ENCODE measurements at regions not wholly inside any gene's neighbourhood (a gene's known extent, or its start where the extent isn't known, plus 50 kb on each side); places are given as distances from the start of the nearest gene placed in this dataset.

DNA sequence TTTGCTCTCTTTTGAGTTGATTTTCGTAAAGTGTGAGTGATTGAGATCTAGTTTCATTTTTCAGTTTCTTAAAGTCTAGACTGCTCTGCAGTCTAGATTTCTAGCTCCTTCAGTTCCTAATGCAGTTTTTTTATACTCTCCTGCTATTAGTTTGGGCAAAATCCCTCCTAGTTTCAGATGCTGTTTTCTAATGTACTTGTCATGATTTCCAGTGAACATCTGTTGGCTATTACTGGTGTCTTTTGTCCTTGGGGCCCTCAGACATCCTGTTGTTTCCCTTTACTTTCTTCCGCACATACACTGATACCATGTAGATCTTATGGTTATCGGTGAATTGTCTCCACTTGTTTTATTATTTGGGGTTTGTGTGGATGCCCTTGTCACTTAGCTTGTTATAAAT lies 292.1 kb downstream of the TDRD3 start:
- Histone ChIP-seq H3K4me1 (no peaks in the 10 kb centered on the region), H3K4me3 (no peak overlapping the region), H3K36me3 (no peaks in the 10 kb centered on the region), H3K27ac (no peak overlapping the region), H3K27me3 (no peaks in the 10 kb centered on the region), H3K9me3 (no peaks in the 10 kb centered on the region)
- DNase-seq: no peak
- 66 to 68% methylated on average over 3 of the region's 3 CpGs for WGBS, 2 donors
- intact Hi-C loops (cut with DNase I): no loop called here
- TF ChIP-seq, protein P1, sequence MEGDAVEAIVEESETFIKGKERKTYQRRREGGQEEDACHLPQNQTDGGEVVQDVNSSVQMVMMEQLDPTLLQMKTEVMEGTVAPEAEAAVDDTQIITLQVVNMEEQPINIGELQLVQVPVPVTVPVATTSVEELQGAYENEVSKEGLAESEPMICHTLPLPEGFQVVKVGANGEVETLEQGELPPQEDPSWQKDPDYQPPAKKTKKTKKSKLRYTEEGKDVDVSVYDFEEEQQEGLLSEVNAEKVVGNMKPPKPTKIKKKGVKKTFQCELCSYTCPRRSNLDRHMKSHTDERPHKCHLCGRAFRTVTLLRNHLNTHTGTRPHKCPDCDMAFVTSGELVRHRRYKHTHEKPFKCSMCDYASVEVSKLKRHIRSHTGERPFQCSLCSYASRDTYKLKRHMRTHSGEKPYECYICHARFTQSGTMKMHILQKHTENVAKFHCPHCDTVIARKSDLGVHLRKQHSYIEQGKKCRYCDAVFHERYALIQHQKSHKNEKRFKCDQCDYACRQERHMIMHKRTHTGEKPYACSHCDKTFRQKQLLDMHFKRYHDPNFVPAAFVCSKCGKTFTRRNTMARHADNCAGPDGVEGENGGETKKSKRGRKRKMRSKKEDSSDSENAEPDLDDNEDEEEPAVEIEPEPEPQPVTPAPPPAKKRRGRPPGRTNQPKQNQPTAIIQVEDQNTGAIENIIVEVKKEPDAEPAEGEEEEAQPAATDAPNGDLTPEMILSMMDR (IDR thresholded peaks at IDR 0.05): no peak

DNA sequence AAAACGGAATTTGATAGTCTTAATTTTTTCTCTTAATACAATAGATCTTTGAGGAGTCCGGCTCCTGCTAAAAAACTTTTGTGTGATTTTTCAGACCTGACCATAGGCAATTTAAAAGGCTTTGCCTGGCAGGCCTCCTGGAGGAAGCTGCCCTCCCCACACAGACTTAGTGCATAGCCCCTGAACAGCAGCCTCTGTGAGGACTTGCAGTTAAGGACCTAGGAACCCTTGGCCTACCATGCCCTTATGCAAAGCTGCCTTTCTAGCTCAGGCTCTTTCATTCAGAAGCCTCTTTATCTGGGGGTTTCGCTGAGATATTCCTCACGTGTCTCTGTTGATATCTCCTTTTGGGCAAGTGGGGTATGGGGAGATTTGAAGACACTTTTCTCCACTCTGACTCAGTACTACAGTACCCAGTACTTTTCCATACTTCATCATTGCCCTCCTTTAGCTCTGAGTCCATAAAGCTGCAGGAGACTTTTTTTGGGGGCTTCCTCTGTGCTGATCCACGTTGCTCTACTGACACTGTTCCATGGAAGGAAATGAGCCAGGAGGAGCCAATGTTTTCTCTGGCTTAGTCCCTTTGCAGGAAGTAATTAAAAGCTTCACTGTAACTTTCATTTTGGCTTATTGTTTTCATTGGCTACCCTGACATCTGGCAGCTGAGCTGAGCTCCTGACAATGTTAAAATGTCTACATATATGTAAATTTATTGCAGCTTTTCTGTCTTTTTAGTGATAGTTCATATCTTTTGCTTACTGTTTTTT lies 283.1 kb downstream of the TDRD3 start:
- no peak for TF ChIP-seq POLR2A (IDR thresholded peaks at IDR 0.05)
- TF ChIP-seq, protein P1 (IDR thresholded peaks at IDR 0.05): no peak
- no peaks in the 10 kb centered on the region for H3K9me3 ChIP-seq
- no peaks in the 10 kb centered on the region for H3K27me3 ChIP-seq
- no peaks in the 10 kb centered on the region for H3K36me3 ChIP-seq
- intact Hi-C loops (cut with DNase I): no loop called here
- DNase-seq: no peak
- H3K4me3 ChIP-seq: no peak overlapping the region
- no peak overlapping the region for H3K27ac ChIP-seq
- 70 to 77% methylated on average over 5 of the region's 5 CpGs for WGBS, 2 donors
- H3K4me1 ChIP-seq: no peaks in the 10 kb centered on the region

DNA sequence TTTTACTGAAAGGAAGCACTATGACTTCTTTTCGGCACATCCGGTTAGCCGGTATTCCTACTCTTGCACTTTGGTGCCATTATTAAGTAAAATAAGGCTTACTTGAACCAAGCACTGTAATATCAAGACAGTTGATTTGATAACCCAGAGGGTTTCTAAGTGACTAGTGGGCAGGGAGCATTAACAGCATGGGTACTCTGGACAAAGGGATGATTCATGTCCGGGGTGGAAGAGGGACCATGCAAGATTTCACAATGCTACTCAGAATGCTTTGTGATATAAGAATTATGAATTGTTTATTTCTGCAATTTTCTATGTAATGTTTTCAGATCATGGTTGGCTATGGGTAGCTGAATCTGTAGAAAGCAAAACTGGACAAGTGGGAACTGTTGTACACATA lies 282.1 kb downstream of the TDRD3 start:
- DNase-seq: no peak
- intact Hi-C loops (cut with DNase I): no loop called here
- Histone ChIP-seq H3K27me3 (no peaks in the 10 kb centered on the region), H3K36me3 (no peaks in the 10 kb centered on the region), H3K27ac (no peak overlapping the region), H3K9me3 (no peaks in the 10 kb centered on the region), H3K4me1 (no peaks in the 10 kb centered on the region), H3K4me3 (no peak overlapping the region)
- TF ChIP-seq POLR2A (IDR thresholded peaks at IDR 0.05): no peak
- TF ChIP-seq, protein P1 (IDR thresholded peaks at IDR 0.05): no peak
- WGBS, 2 donors: 89 to 97% methylated on average over 4 of the region's 4 CpGs

DNA sequence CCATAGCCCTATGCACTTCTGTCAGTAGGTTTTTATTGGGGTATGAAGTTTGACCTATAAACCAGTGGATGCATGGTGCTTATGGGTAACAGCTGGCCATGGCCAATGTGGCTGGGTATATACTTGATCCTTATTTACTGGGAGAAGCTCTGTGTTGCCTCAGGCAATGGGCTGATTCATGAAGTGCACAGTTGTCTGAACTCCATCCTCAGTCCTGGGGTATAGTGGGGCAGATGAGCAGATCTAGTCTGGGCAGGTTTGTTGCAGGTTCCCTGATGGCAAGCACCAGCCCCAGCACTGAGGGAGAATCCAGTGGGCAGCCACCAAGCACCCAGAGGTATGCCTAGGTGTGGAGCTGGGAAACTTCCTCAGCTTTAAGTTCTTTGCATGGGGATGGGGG lies 274.4 kb downstream of the TDRD3 start:
- H3K27ac ChIP-seq: no peak overlapping the region
- peaks cover 0 to 18% (median 0%) of the 10 kb centered on the region in 3 donors for H3K9me3 ChIP-seq
- no peaks in the 10 kb centered on the region for H3K4me1 ChIP-seq
- H3K4me3 ChIP-seq: no peak overlapping the region
- intact Hi-C loops (cut with DNase I): no loop called here
- no peak for DNase-seq
- no peak for TF ChIP-seq POLR2A (IDR thresholded peaks at IDR 0.05)
- TF ChIP-seq, protein P1 (IDR thresholded peaks at IDR 0.05): no peak
- H3K27me3 ChIP-seq: peaks cover 0 to 10% (median 0%) of the 10 kb centered on the region in 4 donors
- H3K36me3 ChIP-seq: no peaks in the 10 kb centered on the region

DNA sequence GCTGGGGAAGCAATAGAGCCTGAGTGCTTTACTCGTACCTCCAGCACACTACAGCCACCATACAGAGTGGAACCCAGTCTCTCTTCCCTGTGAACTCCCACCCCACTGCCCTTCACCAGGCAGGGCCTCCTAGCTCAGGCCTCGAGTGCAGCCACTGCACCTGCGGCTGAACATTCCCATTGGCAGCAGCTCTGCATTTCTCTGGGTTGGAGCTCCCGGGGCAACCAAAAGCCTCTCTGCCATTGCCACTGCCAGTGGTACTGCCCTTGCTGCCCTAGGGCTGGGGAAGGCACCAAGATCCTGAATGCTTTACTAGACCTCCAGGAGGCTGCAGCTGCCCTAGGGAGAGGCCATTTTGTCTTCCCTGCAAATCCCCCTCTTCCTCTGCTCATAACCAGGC lies 266.8 kb downstream of the TDRD3 start:
- WGBS, 2 donors: 90% methylated on average over 3 of the region's 4 CpGs; no CpG with 5 or more reads in 1 of the 2 donors
- Histone ChIP-seq H3K36me3 (no peaks in the 10 kb centered on the region), H3K27ac (no peak overlapping the region), H3K27me3 (no peaks in the 10 kb centered on the region), H3K4me1 (no peaks in the 10 kb centered on the region), H3K9me3 (no peaks in the 10 kb centered on the region), H3K4me3 (no peak overlapping the region)
- TF ChIP-seq POLR2A (IDR thresholded peaks at IDR 0.05): no peak
- TF ChIP-seq, protein P1 (IDR thresholded peaks at IDR 0.05): no peak
- intact Hi-C loops (cut with DNase I): no loop called here
- DNase-seq: no peak

Data from esophagus squamous epithelium (tissue), 5 donors.